K562 (cell line): ENCODE measurements at regions not wholly inside any gene's neighbourhood (a gene's known extent, or its start where the extent isn't known, plus 50 kb on each side); places are given as distances from the start of the nearest gene placed in this dataset.

Experiments
- CEBPB ChIP-seq: fragments of 450-650 bp; IDR thresholded peaks from 2 replicates; pipeline ENCODE4 v1.6.1; 2016; ENCODE audit warnings: missing genetic modification characterization, missing compliant biosample characterization
- NFATC3 ChIP-seq: fragments of 450-650 bp; IDR thresholded peaks from 2 replicates; pipeline ENCODE4 v1.6.1; 2017; ENCODE audit warnings: mild to moderate bottlenecking
- TOE1 ChIP-seq, 2 experiments: fragments of 450-650 bp in 1 of 2; sonication (generic) in 1 of 2; formaldehyde crosslinking in 1 of 2; IDR thresholded peaks; 2 replicates each; pipeline versions ENCODE4 v1.7.1 to v1.8.0; 2016 to 2022; ENCODE audit warnings: borderline replicate concordance in 2 of 2, mild to moderate bottlenecking in 2 of 2, antibody characterized with exemption in 1 of 2, inconsistent platforms in 1 of 2, low read depth in 1 of 2, missing genetic modification reagents in 1 of 2, moderate library complexity in 1 of 2

- no peak for TF ChIP-seq CEBPB (tag)
- no peak for TF ChIP-seq NFATC3
- TF ChIP-seq TOE1 (IDR thresholded peaks at IDR 0.05; ENCODE audit: borderline replicate concordance), result no peak
- no peak for TF ChIP-seq TOE1 (CRISPR knock-in tag; IDR thresholded peaks at IDR 0.05; ENCODE audit: borderline replicate concordance, low read depth)
Observed at GRCh38 chr20:54385746-54386145, 89.6 kb upstream of the DOK5 start.
